Hematopoietic multipotent progenitor cell treated with erythropoietin and hydrocortisone succinate and interleukin-3 and kit ligand, for 15 days (in vitro differentiated cells): ENCODE measurements at regions not wholly inside any gene's neighbourhood (a gene's known extent, or its start where the extent isn't known, plus 50 kb on each side); places are given as distances from the start of the nearest gene placed in this dataset.
"Not testable (repeated sequence)": the region's sequence is repeated elsewhere in the genome, so short reads cannot be mapped to it uniquely, and the experiment has no call there.

ENCODE experiments used
- DNase-seq: peaks from one replicate; pipeline ENCODE4 v3.0.0-alpha.2; 2015; ENCODE audit warnings: low spot score

GRCh38 chr13:103884101-103884723 lies 818.0 kb upstream of the SLC10A2 start:
- no peak for DNase-seq

- DNase-seq, result no peak
Measured at GRCh38 chr13:103883698-103884097, 817.5 kb upstream of the SLC10A2 start.

DNA sequence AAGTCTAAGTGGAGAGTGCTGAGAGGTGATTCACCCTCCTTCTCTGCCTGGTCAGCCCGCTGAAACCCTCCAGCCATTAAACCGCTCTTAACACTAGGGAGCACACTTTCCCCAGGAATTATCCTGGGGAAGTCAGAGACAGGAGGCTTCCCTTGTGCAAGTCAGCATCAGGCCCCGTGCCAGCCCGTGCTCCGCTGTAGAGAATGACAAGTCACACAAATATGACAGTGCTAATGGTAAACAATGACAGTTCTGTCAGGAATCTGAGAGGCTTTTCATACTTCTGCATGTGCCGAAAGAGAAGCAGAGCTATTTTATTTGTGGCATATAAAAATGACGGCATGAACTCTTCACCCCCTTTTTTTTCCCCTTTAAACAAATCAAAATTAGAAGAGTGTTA lies 816.9 kb upstream of the SLC10A2 start:
- DNase-seq, result no peak

- DNase-seq, result not testable (repeated sequence)
Measured at GRCh38 chr13:103880146-103880545, 813.9 kb upstream of the SLC10A2 start.

DNA sequence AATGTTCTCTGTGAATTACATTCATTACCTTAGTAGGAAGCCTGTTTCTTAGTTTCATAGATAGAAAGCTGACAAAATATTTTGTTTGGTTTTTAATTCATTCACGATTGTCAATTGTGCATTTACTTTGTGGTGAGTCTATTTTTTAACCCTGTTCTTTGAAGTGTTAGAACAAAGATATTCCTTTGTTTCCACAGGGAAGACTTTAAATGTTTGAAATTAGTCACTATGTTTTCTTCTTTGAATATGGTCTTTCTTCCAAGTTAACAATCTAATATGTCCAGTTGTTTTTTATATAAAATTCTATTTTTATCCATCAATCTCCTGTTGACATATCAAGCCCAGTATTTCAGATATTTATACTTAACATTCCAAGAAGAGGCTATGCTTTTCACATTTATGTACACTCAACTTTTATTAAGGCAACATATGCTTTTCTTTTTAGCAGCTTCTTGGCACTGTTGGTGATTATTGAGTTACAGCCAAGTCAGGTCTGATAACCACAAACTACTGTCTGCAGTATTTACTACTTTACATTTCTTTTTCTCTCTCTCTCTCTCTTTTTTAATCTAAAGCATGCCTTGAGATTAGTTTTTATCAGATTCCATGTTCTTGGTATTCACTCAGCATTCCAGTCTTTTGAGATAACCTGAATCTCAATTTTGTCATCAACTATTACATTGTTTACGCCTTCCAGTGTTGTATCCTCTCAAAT lies 812.8 kb upstream of the SLC10A2 start:
- no peak for DNase-seq

GRCh38 chr13:103876571-103876970 lies 810.4 kb upstream of the SLC10A2 start:
- DNase-seq, result no peak

DNA sequence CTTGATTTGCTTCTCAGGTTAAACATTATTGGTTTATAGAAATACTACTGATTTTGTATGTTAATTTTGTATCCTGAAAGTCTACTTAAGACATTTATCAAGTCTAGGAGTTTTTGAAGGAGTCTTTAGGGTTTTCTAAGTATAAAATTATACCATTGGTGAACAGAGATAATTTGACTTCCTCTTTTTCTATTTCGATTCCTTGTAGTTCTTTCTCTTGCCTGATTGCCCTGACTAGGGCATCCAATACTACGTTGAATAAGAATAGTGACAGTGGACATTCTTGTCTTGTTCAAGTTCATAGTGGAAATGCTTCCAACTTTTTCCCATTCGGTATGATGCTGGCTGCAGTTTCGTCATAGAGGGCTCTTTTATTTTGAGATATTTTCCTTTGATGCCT lies 807.5 kb upstream of the SLC10A2 start:
- DNase-seq, result no peak

- DNase-seq, result no peak
Measured at GRCh38 chr13:103866048-103866447, 799.8 kb upstream of the SLC10A2 start.

DNA sequence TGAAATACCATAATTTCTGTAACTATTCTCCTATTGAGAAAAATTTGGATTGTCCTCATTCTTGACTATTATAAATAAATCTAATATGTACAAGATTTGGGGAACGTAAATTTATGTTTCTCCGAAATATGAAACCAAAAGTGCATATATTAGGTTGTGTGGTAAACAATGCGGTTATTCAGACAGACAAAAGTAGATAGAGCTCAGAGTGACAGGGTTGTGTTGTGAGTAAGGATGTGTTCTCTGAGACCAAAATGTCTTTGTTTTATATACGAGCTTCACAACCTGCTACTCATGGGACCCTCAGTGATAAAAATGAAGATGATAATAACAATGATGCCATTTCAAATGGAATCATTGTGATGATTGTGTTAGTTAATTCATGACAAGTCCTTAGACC lies 796.3 kb upstream of the SLC10A2 start:
- DNase-seq, result no peak

DNA sequence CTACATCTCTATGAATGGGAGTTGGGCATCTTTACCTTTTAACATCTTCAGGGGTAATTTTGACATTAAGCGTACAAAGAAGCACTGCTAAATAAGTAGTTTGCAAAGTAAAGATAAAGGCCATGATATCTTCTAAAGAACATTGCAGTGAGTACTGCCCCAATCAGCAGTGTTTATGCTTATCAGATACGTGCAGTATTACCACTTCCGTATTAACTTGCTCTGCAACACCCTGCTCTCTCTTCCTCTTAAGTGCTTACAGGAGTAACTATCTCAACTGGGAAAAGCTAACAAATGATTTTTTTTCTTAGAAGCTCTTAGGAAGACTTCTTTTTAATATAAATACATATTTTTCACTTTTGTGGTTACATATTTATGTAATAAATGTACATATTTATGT lies 793.7 kb upstream of the SLC10A2 start:
- DNase-seq, result no peak

DNA sequence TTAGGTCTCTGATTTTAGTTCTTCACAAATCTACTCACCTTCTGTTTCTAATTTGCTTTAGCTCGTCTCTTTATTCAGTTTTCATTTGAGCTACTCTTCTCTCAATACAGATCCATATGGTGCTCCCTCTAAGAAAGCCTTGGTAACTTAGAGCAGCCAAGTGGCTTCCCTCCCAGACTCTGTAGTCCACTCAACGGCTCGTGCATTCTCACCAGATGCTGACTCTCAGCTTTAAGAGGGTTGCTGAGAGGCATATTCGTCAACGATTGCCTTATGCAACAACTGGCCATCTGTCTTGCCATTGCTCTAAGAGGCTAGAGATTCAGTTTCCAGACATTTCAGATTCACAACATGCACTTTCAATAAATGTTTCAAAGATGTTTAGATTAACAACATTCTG lies 785.8 kb upstream of the SLC10A2 start:
- no peak for DNase-seq

GRCh38 chr13:103844471-103844870 lies 778.3 kb upstream of the SLC10A2 start:
- no peak for DNase-seq

GRCh38 chr13:103839460-103839859 lies 773.2 kb upstream of the SLC10A2 start:
- DNase-seq, result no peak

DNA sequence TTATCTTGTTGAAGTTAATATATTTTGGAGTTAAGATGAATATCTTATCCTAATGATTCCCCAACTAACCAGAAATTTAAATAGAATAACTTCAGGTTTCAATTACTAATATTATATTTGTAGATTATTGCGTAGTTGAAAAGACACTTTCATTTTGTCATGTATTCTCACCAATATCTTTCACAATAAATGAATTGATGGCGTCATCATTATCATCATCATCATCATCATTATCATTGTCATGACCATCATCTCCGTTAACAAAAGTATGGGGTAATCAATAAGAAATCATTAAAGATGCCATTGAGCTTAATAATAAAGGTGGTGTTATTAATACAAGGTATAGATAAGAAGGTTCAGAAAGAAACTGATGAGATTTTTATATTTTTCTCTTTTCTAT lies 768.8 kb upstream of the SLC10A2 start:
- DNase-seq, result no peak

- DNase-seq, result no peak
Measured at GRCh38 chr13:103833294-103833852, 767.2 kb upstream of the SLC10A2 start.

DNA sequence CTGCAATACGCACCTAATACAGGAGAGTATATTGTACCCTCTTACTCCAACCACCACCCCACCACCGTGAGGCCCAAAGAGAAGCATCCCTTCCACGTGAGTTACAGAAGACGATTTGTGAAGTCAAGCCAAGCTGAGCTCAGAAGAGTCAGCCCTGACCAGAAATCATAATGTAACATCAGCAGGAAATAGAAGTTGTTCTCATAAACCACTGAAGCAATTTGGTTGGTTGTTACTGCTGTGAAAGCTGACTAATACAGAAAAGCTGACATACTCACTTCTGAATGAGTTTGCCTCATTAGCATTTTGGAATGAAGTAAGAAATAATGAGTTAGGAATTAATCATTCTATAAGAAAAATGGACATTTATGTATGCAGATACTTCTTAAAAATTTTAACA lies 749.4 kb upstream of the SLC10A2 start:
- DNase-seq, result no peak

DNA sequence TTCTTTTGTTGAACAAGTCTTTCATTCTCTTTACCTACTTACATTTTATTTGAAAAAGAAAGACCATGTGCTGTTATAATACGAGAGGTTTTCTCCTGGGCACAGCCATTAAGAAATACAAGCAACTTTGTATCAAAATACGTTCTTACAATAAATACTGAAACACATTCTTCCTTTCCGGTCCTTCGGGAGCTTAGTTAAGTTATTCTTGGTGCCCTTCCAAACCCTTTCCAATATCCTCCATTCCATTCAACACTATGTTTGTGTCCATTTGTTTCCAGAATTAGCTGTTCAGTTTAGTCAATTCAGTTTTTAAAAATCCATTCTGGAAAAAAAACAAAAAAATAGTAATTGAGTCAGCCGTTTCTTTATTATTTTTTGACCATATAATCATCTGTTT lies 746.8 kb upstream of the SLC10A2 start:
- DNase-seq, result no peak

DNA sequence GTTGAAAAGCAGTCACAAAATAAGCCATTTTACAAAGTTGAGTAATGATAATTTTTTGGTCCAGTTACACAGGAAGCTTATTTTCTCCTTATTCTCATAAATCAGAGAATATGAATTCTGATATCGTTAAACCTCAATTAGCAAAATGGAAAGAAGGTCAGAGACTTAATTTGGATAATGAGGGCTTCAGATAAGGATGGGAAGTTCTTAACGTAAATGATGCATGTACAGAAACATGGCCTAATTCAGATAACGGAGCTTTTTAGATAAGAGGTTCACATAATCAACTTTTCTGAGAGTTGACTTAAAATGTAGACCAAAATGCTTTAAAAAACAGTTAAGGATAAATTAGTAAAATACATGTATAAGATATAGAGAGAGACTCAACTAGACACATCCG lies 746.3 kb upstream of the SLC10A2 start:
- no peak for DNase-seq

GRCh38 chr13:103810026-103810425 lies 743.8 kb upstream of the SLC10A2 start:
- DNase-seq, result no peak

DNA sequence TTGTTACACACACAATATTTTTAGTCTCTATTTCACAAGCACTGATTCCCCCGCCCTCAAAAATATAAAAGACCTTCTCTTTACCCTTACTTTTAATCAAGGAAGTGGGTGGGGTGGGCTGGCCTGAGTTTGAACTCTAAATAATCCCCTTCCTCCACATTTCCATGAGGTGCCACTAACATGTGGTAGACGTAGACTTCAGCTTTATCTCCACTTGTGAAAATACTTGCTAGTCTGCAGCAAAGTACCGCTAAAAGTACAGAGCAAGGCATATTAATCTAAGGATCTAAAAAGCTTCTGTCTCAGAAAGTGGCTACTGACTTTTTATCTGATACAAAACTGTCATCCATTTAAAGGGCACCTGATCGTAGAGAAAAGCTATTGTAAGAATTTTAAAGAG lies 739.6 kb upstream of the SLC10A2 start:
- DNase-seq, result no peak

DNA sequence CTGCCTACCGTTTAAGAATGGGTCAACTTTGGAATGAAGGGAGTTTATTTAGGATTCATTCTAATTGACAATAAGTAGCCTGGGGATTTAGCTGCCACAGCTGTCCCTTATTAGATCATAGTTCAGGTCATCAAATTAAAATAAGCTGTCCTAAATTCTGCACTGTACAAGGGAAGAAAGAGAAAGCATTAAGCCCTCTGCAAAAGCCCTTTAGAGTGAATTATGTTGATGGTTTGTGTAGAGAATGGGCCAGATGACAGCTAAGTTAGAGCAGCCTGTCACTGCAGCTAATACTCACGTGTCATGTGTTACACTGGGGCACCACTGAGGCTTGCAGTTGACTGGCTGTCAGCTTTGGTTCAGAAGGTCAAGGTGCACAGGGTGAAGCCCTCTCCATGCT lies 737.1 kb upstream of the SLC10A2 start:
- no peak for DNase-seq

DNA sequence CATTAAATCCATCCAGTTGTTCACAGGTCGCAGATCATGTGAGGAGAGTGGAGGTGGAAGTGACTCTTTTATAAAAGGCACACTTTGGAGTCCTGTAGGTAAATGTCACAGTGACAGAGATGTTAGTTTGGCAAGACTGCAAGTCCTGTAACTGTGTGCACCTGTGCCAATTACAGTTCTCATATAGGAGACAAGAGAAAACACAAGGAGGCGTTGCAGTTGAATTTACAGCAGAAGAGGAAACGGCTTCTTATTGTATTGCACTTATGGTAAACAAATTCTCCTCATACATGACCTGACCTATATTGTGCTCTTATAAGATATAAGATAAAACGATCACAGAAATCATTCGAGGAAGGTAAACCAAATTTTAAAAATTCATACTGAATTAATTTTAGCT lies 732.8 kb upstream of the SLC10A2 start:
- DNase-seq, result no peak

DNA sequence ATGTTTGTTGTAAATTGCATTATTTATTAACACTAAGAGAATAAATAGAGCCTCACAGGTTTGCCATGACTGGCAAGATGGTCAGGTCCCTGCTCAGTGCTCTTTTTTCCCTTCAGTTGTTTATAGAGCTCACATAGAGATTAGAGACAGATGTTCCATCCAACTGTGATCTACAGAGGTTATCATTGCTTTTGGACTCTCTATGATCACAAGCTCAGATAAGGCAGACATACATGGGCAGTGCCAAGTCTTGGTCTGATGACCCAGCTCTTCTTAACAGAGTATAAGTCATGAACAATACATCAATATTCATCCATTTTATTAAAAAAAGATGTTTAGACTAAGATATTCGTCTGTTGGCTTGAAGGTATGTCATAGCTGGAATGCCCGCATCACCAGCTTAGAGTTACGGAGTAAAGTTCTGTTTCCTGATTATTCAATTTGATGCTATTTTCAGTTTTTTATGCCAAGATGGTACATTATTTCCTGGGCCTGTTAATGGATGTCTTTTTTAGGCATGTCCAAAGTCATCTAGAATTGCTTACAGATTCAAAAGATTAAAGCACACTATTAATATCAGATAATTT lies 729.8 kb upstream of the SLC10A2 start:
- no peak for DNase-seq
